H9 (cell line): ENCODE measurements at regions not wholly inside any gene's neighbourhood (a gene's known extent, or its start where the extent isn't known, plus 50 kb on each side); places are given as distances from the start of the nearest gene placed in this dataset.

Source experiments
- DNase-seq: peaks from one replicate; pipeline ENCODE4 v3.0.0-alpha.2; 2017
- H2AFZ ChIP-seq: one replicate; pipeline ENCODE4 v1.6.1; 2013; ENCODE audit warnings: mild to moderate bottlenecking, low read length, control low read depth, moderate library complexity
- H2AK5ac ChIP-seq: 2 replicates; pipeline ENCODE4 v1.6.1; 2013; ENCODE audit warnings: low read length, control low read depth, mixed read lengths; ENCODE audit not compliant: insufficient read length
- H2BK120ac ChIP-seq: one replicate; pipeline ENCODE4 v1.6.1; 2013; ENCODE audit warnings: low read depth, mild to moderate bottlenecking, low read length, control low read depth, inconsistent platforms; ENCODE audit not compliant: poor library complexity, severe bottlenecking
- H2BK12ac ChIP-seq: 2 replicates; pipeline ENCODE4 v1.6.1; 2013; ENCODE audit warnings: low read length, control low read depth, mixed read lengths, low read depth; ENCODE audit not compliant: insufficient read length
- H2BK15ac ChIP-seq: 2 replicates; pipeline ENCODE4 v1.6.1; 2013; ENCODE audit warnings: low read depth, low read length, control low read depth
- H2BK20ac ChIP-seq: one replicate; pipeline ENCODE4 v1.6.1; 2013; ENCODE audit warnings: low read depth, mild to moderate bottlenecking, low read length, control low read depth, inconsistent platforms; ENCODE audit not compliant: poor library complexity, severe bottlenecking
- H2BK5ac ChIP-seq: 2 replicates; pipeline ENCODE4 v1.6.1; 2013; ENCODE audit warnings: low read length, control low read depth, mixed read lengths; ENCODE audit not compliant: insufficient read length
- H3K14ac ChIP-seq: 2 replicates; pipeline ENCODE4 v1.6.1; 2013; ENCODE audit warnings: low read length, control low read depth; ENCODE audit not compliant: insufficient read depth
- H3K18ac ChIP-seq: 2 replicates; pipeline ENCODE4 v1.6.1; 2013; ENCODE audit warnings: low read depth, mild to moderate bottlenecking, mixed read lengths, low read length, control low read depth; ENCODE audit not compliant: insufficient read length
- H3K23ac ChIP-seq: 2 replicates; pipeline ENCODE4 v1.6.1; 2013; ENCODE audit warnings: low read length, control low read depth, mixed read lengths, low read depth; ENCODE audit not compliant: insufficient read length
- H3K23me2 ChIP-seq: 2 replicates; pipeline ENCODE4 v1.6.1; 2013; ENCODE audit warnings: low read depth, mild to moderate bottlenecking, mixed read lengths, low read length, control low read depth; ENCODE audit not compliant: insufficient read length, poor library complexity, severe bottlenecking
- H3K27ac ChIP-seq: 2 replicates; pipeline ENCODE4 v1.5.1; 2013; ENCODE audit warnings: low read length, control low read depth, mixed read lengths, low read depth; ENCODE audit not compliant: insufficient read length
- H3K27me3 ChIP-seq: 2 replicates; pipeline ENCODE4 v1.6.1; 2013; ENCODE audit warnings: low read length, control low read depth, inconsistent platforms; ENCODE audit not compliant: insufficient read depth
- H3K4ac ChIP-seq: 2 replicates; pipeline ENCODE4 v1.6.1; 2013; ENCODE audit warnings: low read depth, mild to moderate bottlenecking, control low read depth, inconsistent platforms, low read length, moderate library complexity
- H3K4me1 ChIP-seq: 2 replicates; pipeline ENCODE4 v1.6.1; 2013; ENCODE audit warnings: low read length, control low read depth, inconsistent platforms; ENCODE audit not compliant: insufficient read depth
- H3K4me2 ChIP-seq: 2 replicates; pipeline ENCODE4 v1.6.1; 2013; ENCODE audit warnings: low read length, control low read depth, mixed read lengths; ENCODE audit not compliant: insufficient read length, insufficient read depth
- H3K56ac ChIP-seq: 2 replicates; pipeline ENCODE4 v1.6.1; 2013; ENCODE audit warnings: low read depth, mild to moderate bottlenecking, mixed read lengths, low read length, control low read depth; ENCODE audit not compliant: insufficient read length
- H3K79me1 ChIP-seq: 2 replicates; pipeline ENCODE4 v1.6.1; 2013; ENCODE audit warnings: low read depth, mild to moderate bottlenecking, moderate library complexity, low read length, control low read depth, inconsistent platforms; ENCODE audit not compliant: insufficient read depth, poor library complexity, severe bottlenecking
- H3K79me2 ChIP-seq: 2 replicates; pipeline ENCODE4 v1.6.1; 2013; ENCODE audit warnings: low read length, control low read depth, inconsistent platforms; ENCODE audit not compliant: insufficient read depth
- H3K9ac ChIP-seq: 2 replicates; pipeline ENCODE4 v1.6.1; 2013; ENCODE audit warnings: low read length, control low read depth, mixed read lengths; ENCODE audit not compliant: insufficient read length; ENCODE audit errors: extremely low read depth
- H3K9me3 ChIP-seq: one replicate; pipeline ENCODE4 v1.6.1; 2013; ENCODE audit warnings: low read depth, low read length, inconsistent platforms; ENCODE audit not compliant: control insufficient read depth
- H3T11ph ChIP-seq: one replicate; pipeline ENCODE4 v1.6.1; 2013; ENCODE audit warnings: mild to moderate bottlenecking, low read length, control low read depth, inconsistent platforms
- H4K20me1 ChIP-seq: one replicate; pipeline ENCODE4 v1.6.1; 2013; ENCODE audit not compliant: control insufficient read depth, insufficient read length, insufficient read depth
- H4K5ac ChIP-seq: 2 replicates; pipeline ENCODE4 v1.6.1; 2013; ENCODE audit warnings: low read depth, mild to moderate bottlenecking, mixed read lengths, low read length, control low read depth; ENCODE audit not compliant: insufficient read length
- H4K8ac ChIP-seq: replicated peaks from 2 replicates; pipeline ENCODE4 v1.6.1; 2013; ENCODE audit warnings: low read length, control low read depth, mixed read lengths, low read depth; ENCODE audit not compliant: insufficient read length
- H4K91ac ChIP-seq: 2 replicates; pipeline ENCODE4 v1.6.1; 2013; ENCODE audit warnings: low read depth, mild to moderate bottlenecking, moderate library complexity, mixed read lengths, low read length, control low read depth; ENCODE audit not compliant: insufficient read length
- H3K27ac Mint-ChIP-seq, 3 experiments: 2 replicates in 2 of 3; 3 replicates in 1 of 3; pipeline ENCODE4 v1.8.0; 2020 to 2021; ENCODE audit warnings: mixed read lengths in 3 of 3, mild to moderate bottlenecking in 1 of 3, moderate library complexity in 1 of 3
- H3K27me3 Mint-ChIP-seq: 2 replicates; pipeline ENCODE4 v1.8.0; 2021; ENCODE audit warnings: low read depth, mild to moderate bottlenecking, moderate library complexity, mixed read lengths
- H3K36me3 Mint-ChIP-seq, 3 experiments: 2 replicates in 2 of 3; 3 replicates in 1 of 3; pipeline ENCODE4 v1.8.0; 2020 to 2021; ENCODE audit warnings: low read depth in 3 of 3, mixed read lengths in 3 of 3; ENCODE audit not compliant: insufficient read depth in 1 of 3
- H3K4me1 Mint-ChIP-seq, 2 experiments: 2 replicates each; pipeline ENCODE4 v1.8.0; 2020; ENCODE audit warnings: mixed read lengths in 2 of 2
- H3K4me3 Mint-ChIP-seq, 2 experiments: 2 replicates in 1 of 2; 3 replicates in 1 of 2; pipeline ENCODE4 v1.8.0; 2020 to 2021; ENCODE audit warnings: mild to moderate bottlenecking in 2 of 2, mixed read lengths in 2 of 2, moderate library complexity in 1 of 2
- H3K9me3 Mint-ChIP-seq, 2 experiments: 2 replicates in 1 of 2; 3 replicates in 1 of 2; pipeline ENCODE4 v1.8.0; 2020; ENCODE audit warnings: mild to moderate bottlenecking in 2 of 2, mixed read lengths in 2 of 2, moderate library complexity in 1 of 2
- CTCF ChIP-seq: fragments of 200-600 bp; sonication (generic); conservative IDR thresholded peaks from 3 replicates; pipeline ENCODE4 v1.8.0; 2021; ENCODE audit warnings: antibody characterized with exemption, mild to moderate bottlenecking

- no peak overlapping the region for H2AK5ac ChIP-seq
- H4K91ac ChIP-seq, result no peak overlapping the region
- H3K4me2 ChIP-seq, result no peak overlapping the region
- no peak overlapping the region for H3K4ac ChIP-seq
- H3K27ac ChIP-seq, result no peak overlapping the region
- H2AFZ ChIP-seq, result no peak overlapping the region
- no peak overlapping the region for H4K5ac ChIP-seq
- H3K23ac ChIP-seq, result no peak overlapping the region
- H3K27me3 ChIP-seq, result no peaks in the 10 kb centered on the region
- H2BK20ac ChIP-seq, result no peak overlapping the region
- Mint-ChIP-seq H3K36me3 (peaks cover 0 to 6% (median 0%) of the 10 kb centered on the region in 3 experiments; a peak in 3 of 7 replicates), H3K4me3 (no peak overlapping the region), H3K27ac (no peak overlapping the region; a peak in 2 of 7 replicates), H3K4me1 (peaks cover 18 to 22% of the 10 kb centered on the region in 2 experiments), H3K9me3 (peaks cover 2 to 9% of the 10 kb centered on the region in 2 experiments), H3K27me3 (no peaks in the 10 kb centered on the region)
- H3K79me2 ChIP-seq, result no peaks in the 10 kb centered on the region
- H3K56ac ChIP-seq, result no peak overlapping the region
- no peak overlapping the region for H3T11ph ChIP-seq
- no peaks in the 10 kb centered on the region for H3K9me3 ChIP-seq
- no peak overlapping the region for H3K9ac ChIP-seq
- no peak overlapping the region for H2BK120ac ChIP-seq
- no peak overlapping the region for H2BK5ac ChIP-seq
- no peak overlapping the region for H2BK12ac ChIP-seq
- no peak overlapping the region for H3K14ac ChIP-seq
- no peak overlapping the region for H4K8ac ChIP-seq
- TF ChIP-seq CTCF, result no peak
- H3K4me1 ChIP-seq, result peaks cover 4% of the 10 kb centered on the region
- H3K79me1 ChIP-seq, result no peaks in the 10 kb centered on the region
- no peak overlapping the region for H2BK15ac ChIP-seq
- H3K23me2 ChIP-seq, result peaks cover 3% of the 10 kb centered on the region
- H4K20me1 ChIP-seq, result no peaks in the 10 kb centered on the region
- no peak for DNase-seq
- H3K18ac ChIP-seq, result no peak overlapping the region
Measured at GRCh38 chr20:24185791-24186190, 197.2 kb upstream of the GGTLC1 start.
